NOMO-1 treated with DMSO at 0.1 percent for 48 hours (cell line): ENCODE measurements at regions not wholly inside any gene's neighbourhood (a gene's known extent, or its start where the extent isn't known, plus 50 kb on each side); places are given as distances from the start of the nearest gene placed in this dataset.

Experiments
- DNase-seq: peaks from one replicate; lab custom pipeline; 2025; ENCODE audit not compliant: unreplicated experiment; lab: John Stamatoyannopoulos, UW

- no peak for DNase-seq
Observed at GRCh38 chr1:219801156-219801820, 127.1 kb downstream of the SLC30A10 start.

DNA sequence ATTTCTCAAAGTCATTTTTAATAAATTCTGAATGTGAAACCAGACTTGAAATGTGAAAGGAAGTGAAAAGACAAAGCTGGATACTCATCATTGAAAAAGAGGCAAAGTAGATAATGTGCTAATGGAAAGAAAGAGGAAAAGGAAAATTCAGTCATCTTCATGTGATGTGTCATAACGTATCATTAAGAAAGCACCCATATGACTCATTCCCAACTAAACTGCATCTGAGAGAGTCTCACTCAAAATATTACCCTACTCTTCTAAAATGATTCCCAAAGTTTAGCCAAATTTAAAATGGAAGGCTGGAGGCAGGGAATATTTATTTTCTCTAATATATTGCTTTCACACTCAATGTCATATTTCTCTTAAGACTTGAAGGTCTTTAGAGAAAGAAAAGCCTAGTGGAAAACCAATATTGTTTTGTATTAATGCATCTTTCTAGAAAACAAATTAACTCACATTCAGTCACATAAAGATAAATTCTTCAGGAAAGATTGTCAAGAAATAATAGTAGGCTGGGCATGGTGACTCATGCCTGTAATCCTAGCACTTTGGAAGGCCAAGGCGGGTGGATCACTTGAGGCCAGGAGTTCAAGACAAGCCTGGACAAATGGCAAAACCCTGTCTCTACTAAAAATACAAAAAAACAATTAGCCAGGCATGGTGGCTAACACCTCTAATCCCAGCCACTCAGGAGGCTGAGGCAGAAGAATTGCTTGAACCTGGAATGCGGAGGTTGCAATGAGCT lies 129.9 kb downstream of the SLC30A10 start:
- DNase-seq, result no peak

GRCh38 chr1:219797683-219798082 lies 130.7 kb downstream of the SLC30A10 start:
- no peak for DNase-seq

DNA sequence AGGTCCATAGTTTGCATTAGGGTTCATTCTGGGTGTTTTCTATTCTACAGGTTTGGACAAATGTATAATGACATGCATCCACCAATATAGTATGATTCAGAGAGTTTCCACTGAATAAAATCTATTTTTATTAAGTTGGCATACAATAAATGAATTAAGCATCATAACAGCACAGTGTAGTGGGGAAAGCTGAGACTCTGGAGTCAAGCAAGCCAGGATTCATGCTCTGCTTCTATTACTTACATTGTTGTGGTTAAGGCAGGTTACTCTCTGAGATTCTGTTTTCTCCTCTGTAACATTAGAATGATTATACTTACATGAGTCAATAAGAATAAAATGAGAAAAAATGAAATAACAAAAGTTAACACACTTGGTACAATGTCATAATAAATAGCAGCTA lies 131.3 kb downstream of the SLC30A10 start:
- no peak for DNase-seq

GRCh38 chr1:219795363-219795917 lies 132.9 kb downstream of the SLC30A10 start:
- DNase-seq, result no peak

GRCh38 chr1:219794085-219794743 lies 134.1 kb downstream of the SLC30A10 start:
- no peak for DNase-seq

- DNase-seq, result no peak
Observed at GRCh38 chr1:219792337-219793021, 135.9 kb downstream of the SLC30A10 start.

DNA sequence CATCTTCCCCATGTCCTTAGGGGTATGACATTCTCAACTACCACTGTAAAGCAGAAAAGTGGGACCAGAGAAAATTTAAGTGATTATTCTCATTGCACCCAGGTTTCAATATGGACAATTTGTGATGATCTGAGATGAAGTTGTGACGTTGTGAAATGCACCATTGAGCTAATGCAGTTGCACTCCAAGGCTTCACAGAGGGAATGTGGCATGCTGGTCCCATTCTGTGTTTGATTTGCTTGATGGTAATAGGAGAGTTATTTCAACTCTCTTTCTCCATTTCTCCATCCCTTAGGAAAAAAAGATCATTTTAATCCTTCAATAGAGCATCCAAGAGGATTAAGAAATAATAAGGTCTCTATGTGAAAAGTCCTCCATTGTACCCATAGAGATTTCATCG lies 136.6 kb downstream of the SLC30A10 start:
- no peak for DNase-seq

- DNase-seq, result no peak
Observed at GRCh38 chr1:219790834-219791615, 137.3 kb downstream of the SLC30A10 start.

DNA sequence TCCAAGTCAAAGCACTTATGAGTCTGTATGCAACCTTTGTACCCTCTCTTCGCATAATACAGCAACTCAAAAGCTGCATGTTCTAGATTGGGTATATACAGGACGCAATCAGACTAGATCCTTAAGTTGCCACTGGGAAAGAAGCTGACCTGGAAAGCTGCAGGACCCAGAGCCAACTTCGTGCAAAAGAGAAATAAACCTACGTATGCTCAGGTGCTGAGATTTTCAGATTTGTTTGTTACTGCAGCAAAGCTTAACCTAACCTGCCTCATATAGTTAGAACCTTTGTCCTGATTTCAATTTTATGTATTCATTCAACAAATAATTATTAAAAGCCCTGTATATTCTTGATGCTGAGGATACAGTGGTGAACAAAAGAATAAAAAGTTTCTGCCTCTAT lies 139.7 kb downstream of the SLC30A10 start:
- DNase-seq, result no peak

GRCh38 chr1:219788091-219788490 lies 140.3 kb downstream of the SLC30A10 start:
- DNase-seq, result no peak

DNA sequence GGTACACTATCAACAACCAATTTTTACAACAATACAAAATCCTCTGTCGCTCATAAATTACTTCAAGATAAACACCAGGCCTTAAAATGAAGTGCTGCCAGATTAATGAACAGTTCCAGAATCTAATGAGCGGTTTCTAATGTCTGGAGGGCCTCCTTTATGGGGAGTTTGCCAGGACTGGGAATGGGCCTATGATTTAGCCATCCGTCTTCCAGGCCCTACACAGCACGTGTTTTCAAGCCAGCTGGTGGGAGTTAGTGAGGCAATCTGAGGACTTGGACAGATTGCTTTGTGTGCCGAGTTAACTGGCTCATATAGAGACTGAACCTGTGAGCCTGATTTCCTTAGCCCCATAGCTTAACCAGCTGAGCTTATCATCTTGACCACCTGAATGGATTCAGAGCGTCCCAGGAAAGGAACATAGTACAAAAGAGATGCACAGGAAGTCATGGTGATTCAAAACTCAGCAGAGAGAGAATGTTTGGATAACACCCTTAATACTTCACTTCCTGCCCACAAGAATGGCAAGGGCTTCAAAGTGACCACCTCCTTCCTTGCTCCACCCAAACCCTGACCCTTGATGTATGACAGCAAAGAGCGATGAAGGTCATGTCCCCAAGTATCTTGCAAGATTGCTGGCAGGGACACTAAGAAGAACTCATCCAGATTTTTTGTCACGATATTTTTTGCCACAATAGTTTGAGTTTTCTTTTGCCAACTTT lies 143.5 kb downstream of the SLC30A10 start:
- DNase-seq, result no peak

- DNase-seq, result no peak
Observed at GRCh38 chr1:219783605-219784235, 144.6 kb downstream of the SLC30A10 start.

GRCh38 chr1:219782929-219783328 lies 145.4 kb downstream of the SLC30A10 start:
- no peak for DNase-seq

- no peak for DNase-seq
Observed at GRCh38 chr1:219782311-219782710, 146.0 kb downstream of the SLC30A10 start.

GRCh38 chr1:219781491-219781890 lies 146.9 kb downstream of the SLC30A10 start:
- no peak for DNase-seq

DNA sequence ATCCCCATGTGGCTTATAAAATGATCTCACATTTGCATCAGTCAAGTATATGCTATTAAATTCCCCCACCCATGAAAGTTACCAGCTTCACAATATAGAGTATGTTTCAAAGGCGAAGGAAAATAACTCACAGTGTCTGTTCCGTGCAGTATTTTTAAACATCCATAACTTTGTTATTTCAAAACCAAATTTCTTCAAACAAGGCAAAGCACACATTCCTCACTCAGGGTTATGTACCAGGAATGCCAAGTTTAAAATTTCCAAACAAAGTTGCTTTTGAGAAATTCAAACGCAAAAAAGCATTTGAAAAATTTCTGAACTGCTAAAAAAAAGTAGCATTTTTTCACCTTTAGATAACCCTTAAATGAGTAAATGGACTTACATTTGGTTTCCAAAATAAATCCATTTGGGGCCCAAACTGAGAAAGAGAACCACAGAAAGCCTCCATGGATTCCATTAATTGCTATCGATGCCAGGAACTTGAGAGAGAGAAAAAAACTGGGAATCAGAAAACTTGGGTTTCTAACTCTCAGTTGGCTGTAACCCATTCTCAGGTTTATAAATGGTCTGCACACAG lies 149.5 kb downstream of the SLC30A10 start:
- DNase-seq, result no peak

DNA sequence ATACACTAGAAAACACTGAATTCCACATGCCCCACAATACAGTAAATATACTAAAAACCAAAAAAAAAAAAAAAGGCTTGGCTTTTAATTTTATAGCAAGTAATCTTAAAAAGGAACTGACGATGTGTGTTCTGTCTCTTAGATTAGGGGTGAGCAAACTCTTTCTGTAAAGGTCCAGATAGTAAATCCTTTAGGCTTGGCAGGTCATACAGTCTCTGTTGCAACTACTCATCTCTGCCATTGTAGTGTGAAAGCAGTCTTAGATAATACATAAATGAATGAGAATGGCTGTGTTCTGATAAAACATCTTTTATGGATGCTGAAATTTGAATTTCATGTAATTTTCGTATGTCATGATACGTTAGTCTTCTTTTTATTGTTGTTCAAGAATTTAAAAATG lies 150.2 kb downstream of the SLC30A10 start:
- DNase-seq, result no peak

- DNase-seq, result no peak
Observed at GRCh38 chr1:219774386-219774785, 154.0 kb downstream of the SLC30A10 start.
